ENCODE measurements at regions not wholly inside any gene's neighbourhood (a gene's known extent, or its start where the extent isn't known, plus 50 kb on each side); places are given as distances from the start of the nearest gene placed in this dataset.
"Not testable (repeated sequence)": the region's sequence is repeated elsewhere in the genome, so short reads cannot be mapped to it uniquely, and the experiment has no call there.

DNA sequence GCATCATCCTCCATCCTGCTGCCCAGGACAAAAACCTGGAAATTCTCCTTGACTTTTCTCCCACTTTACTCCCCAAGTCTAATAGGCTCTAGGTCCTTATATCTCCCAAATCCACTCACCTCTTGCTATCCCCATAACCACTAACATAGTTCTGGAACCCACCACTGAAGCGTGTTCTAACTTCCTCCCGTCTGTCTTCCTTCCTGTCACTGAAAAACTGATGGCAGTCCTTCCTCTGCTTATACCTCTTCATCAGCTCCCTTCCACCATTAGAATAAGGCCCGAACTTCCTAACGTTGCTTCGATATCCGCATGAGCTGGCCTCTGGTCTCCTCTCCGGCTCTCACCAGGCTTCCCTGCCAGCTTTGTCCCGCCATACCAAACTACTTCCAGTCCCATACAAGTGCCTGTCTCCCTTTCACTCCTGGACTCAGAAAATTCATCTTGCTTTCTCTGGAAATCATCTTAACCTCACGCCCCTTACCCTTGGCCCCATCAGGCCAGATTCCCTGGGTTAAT is 63.0 kb upstream of the BCL2L14 start:
- 69 to 81% (median 74%) methylated on average over 9 of the region's 9 CpGs for WGBS, 5 donors
- H3K27ac ChIP-seq: peak overlapping the region in 4 of 8 donors; percentile 8 to 85 (median 76)
- H3K4me3 ChIP-seq: no peak overlapping the region
- intact Hi-C loops (cut with DNase I; ENCODE audit: low total_unique reads): no loop called here
- TF ChIP-seq, protein P1, sequence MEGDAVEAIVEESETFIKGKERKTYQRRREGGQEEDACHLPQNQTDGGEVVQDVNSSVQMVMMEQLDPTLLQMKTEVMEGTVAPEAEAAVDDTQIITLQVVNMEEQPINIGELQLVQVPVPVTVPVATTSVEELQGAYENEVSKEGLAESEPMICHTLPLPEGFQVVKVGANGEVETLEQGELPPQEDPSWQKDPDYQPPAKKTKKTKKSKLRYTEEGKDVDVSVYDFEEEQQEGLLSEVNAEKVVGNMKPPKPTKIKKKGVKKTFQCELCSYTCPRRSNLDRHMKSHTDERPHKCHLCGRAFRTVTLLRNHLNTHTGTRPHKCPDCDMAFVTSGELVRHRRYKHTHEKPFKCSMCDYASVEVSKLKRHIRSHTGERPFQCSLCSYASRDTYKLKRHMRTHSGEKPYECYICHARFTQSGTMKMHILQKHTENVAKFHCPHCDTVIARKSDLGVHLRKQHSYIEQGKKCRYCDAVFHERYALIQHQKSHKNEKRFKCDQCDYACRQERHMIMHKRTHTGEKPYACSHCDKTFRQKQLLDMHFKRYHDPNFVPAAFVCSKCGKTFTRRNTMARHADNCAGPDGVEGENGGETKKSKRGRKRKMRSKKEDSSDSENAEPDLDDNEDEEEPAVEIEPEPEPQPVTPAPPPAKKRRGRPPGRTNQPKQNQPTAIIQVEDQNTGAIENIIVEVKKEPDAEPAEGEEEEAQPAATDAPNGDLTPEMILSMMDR (IDR thresholded peaks at IDR 0.05 in 8 of 11, conservative IDR thresholded peaks at IDR 0.05 in 3 of 11): no peak
- TF ChIP-seq POLR2A (IDR thresholded peaks at IDR 0.05): no peak
- TF ChIP-seq POLR2AphosphoS5 (IDR thresholded peaks at IDR 0.05): no peak
- H3K4me1 ChIP-seq: peaks cover 19 to 56% (median 50%) of the 10 kb centered on the region in 6 donors
- no peaks in the 10 kb centered on the region for H3K9me3 ChIP-seq
- H3K27me3 ChIP-seq (replicated peaks in 1 of 7): no peaks in the 10 kb centered on the region
- H3K36me3 ChIP-seq: no peaks in the 10 kb centered on the region
- DNase-seq: no peak

DNA sequence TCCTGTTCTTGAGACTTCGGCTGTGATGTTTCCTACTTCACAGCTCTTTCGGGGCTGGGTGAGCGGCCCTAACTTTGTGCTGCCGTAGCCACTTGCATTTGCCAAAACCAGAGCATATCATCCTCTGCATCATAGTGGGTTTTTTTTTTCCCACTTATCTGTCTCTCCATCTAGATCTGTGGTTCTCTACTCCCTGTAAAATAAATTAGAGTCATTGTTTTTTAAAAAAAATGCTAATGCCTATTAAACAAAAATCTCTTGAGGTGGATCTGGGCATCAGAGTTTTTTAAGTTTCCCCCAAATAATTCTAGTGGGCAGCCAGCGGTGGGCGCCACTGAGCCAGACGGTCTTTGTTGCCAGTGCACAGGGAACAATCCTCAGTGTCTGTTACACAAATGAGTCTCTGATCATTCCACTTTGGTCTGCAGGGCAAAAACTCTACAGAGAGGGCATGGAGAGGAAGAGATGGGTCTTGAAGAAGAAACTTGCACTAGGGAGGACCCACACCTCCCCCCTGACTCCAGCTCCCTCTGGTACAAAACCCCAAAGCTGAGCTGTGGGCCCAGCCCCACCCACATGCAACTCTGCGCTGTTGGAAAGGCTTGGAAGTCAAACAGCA is 62.4 kb upstream of the BCL2L14 start:
- Histone ChIP-seq H3K9me3 (no peaks in the 10 kb centered on the region), H3K36me3 (no peaks in the 10 kb centered on the region), H3K27me3 (replicated peaks in 1 of 7) (no peaks in the 10 kb centered on the region), H3K4me3 (no peak overlapping the region), H3K27ac (peak overlapping the region in 4 of 8 donors; percentile 30 to 85 (median 76)), H3K4me1 (peaks cover 19 to 56% (median 50%) of the 10 kb centered on the region in 6 donors)
- intact Hi-C loops (cut with DNase I; ENCODE audit: low total_unique reads): no loop called here
- TF ChIP-seq POLR2AphosphoS5 (IDR thresholded peaks at IDR 0.05): no peak
- TF ChIP-seq, protein P1 (IDR thresholded peaks at IDR 0.05 in 8 of 11, conservative IDR thresholded peaks at IDR 0.05 in 3 of 11): peak in 4 of 11 experiments; percentile 10 to 36 (median 20)
- DNase-seq: no peak
- 62 to 76% (median 64%) methylated on average over 8 of the region's 8 CpGs for WGBS, 5 donors

DNA sequence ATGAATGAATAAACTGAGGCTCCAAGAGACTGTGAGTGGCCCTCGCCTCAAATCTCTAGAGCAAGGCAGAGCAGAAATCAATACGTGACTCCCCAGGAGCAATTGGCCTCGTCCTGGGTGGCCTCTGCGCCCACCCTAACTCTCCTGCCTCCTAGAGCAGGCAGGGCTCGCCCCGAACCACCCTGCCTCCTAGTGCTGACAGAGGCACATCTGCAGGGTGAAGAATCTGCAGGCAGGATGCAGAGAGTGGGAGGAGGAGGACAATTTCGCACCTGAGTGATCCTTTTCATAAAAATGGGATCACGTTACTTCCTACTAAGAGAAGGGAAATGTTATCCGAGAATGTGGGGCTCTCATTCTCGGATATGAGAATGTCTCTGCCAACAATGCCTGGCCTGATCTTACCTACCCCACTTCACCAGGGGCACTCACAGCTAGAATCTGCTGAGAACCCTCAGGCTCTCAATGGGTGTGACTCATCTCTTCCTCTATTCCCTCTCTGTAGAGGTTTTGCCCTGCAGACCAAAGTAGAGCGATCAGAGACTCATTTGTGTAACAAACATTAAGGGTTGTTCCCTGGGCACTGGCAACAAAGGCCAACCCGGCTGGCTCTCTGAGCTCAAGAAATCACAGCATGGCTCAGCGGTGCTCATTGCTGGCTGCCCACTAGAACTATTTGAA is 61.7 kb upstream of the BCL2L14 start:
- TF ChIP-seq POLR2AphosphoS5 (IDR thresholded peaks at IDR 0.05): no peak
- TF ChIP-seq, protein P1 (IDR thresholded peaks at IDR 0.05 in 8 of 11, conservative IDR thresholded peaks at IDR 0.05 in 3 of 11): peak in 1 of 11 experiments; percentile 9
- peak overlapping the region in 6 of 8 donors; percentile 17 to 85 (median 60) for H3K27ac ChIP-seq
- DNase-seq: no peak

DNA sequence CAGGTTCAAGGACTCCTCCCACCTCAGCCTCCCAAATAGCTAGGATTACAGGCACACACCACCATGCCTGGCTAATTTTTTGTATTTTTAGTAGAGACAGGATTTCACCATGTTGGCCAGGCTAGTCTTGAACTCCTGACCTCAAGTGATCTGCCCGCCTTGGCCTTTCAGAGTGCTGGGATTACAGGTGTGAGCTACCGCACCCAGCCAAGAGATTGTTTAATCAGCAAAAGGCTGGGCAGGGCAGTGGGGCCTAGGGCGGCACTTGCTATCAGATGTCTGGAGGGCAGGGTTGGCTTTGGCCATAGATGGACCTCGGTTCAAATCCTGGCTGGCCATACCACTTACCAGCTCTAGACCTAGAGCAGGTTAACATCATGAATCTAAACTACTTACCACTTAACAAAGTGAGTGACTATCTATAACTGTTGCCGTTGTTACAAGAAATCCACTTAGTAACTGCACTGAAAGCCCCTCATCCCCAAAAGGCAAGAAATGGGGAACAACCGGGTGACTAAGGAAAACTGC is 60.9 kb upstream of the BCL2L14 start:
- H3K4me1 ChIP-seq: peaks cover 19 to 56% (median 50%) of the 10 kb centered on the region in 6 donors
- DNase-seq; H3K27me3 ChIP-seq (replicated peaks in 1 of 7); H3K36me3 ChIP-seq; intact Hi-C loops (cut with DNase I; ENCODE audit: low total_unique reads); H3K9me3 ChIP-seq: not testable (repeated sequence)
- peak overlapping the region; percentile 17 to 85 (median 46) for H3K27ac ChIP-seq
- peak overlapping the region in 7 of 8 donors; percentile 16 to 58 (median 28) for H3K4me3 ChIP-seq
- 40 to 65% (median 51%) methylated on average over 4 to 6 of the region's 6 CpGs for WGBS, 5 donors

More for the DNA sequence above, 61.7 kb upstream of the BCL2L14 start:
- Histone ChIP-seq H3K9me3 (no peaks in the 10 kb centered on the region), H3K36me3 (no peaks in the 10 kb centered on the region), H3K4me3 (no peak overlapping the region), H3K27me3 (replicated peaks in 1 of 7) (no peaks in the 10 kb centered on the region), H3K4me1 (peaks cover 19 to 56% (median 50%) of the 10 kb centered on the region in 6 donors)
- intact Hi-C loops (cut with DNase I; ENCODE audit: low total_unique reads): no loop called here
- WGBS, 5 donors: 61 to 66% (median 64%) methylated on average over 13 of the region's 13 CpGs

Data from spleen (tissue), 11 donors.